ENCODE measurements at regions not wholly inside any gene's neighbourhood (a gene's known extent, or its start where the extent isn't known, plus 50 kb on each side); places are given as distances from the start of the nearest gene placed in this dataset.

GRCh38 chr2:185417111-185417510, 321.5 kb upstream of the FSIP2 start:
- DNase-seq (ENCODE audit: extremely low read depth in 1 of 4, low spot score in 3 of 4), result no peak
- no peaks in the 10 kb centered on the region for H3K27me3 ChIP-seq (ENCODE audit: control insufficient read depth in 2 of 2, insufficient read depth in 2 of 2, low read length in 2 of 2)
- no peaks in the 10 kb centered on the region for H3K79me2 ChIP-seq (ENCODE audit: control insufficient read depth, insufficient read depth, low read length)
- intact Hi-C loops (cut with micrococcal nuclease), result no loop called here
- BruUV-seq (replicated peaks), result no TSS peak
- ChIA-PET CTCF (ENCODE audit: low intra/inter-chr PET ratio) (no interaction called here), POLR2A (no interaction called here)
- no peaks in the 10 kb centered on the region for H4K20me1 ChIP-seq (replicated peaks; ENCODE audit: control insufficient read depth, insufficient read depth, low read length)
- ATAC-seq, result no peak
- no peak for FAIRE-seq
- H3K27ac ChIP-seq (ENCODE audit: extremely low read depth, low read depth, low read length), result no peak overlapping the region
- H2AFZ ChIP-seq (ENCODE audit: low read depth, low read length), result no peak overlapping the region
- no peaks in the 10 kb centered on the region for H3K4me1 ChIP-seq (replicated peaks in 1 of 2; ENCODE audit: control insufficient read depth in 2 of 2, insufficient read depth in 2 of 2, low read length in 2 of 2)
- H3K9me1 ChIP-seq (ENCODE audit: control insufficient read depth, insufficient read depth, low read length), result no peaks in the 10 kb centered on the region
- no peak overlapping the region for H3K4me2 ChIP-seq (ENCODE audit: insufficient read depth, low read length)
- no peak overlapping the region for H3K4me3 ChIP-seq
- in situ Hi-C loops (cut with MboI), result no loop called here
- 0% methylated on average over 3 of the region's 3 CpGs for WGBS (ENCODE audit: insufficient coverage, low coverage, missing lambda C conversion rate)
- H3K9me3 ChIP-seq (replicated peaks; ENCODE audit: control insufficient read depth, insufficient read depth, low read depth, low read length), result no peaks in the 10 kb centered on the region
- no peaks in the 10 kb centered on the region for H3K36me3 ChIP-seq (ENCODE audit: control insufficient read depth, insufficient read depth, low read length)
- H3K9ac ChIP-seq (ENCODE audit: insufficient read depth in 1 of 2, low read depth in 2 of 2, low read length in 2 of 2), result no peak overlapping the region
- no peak for TF ChIP-seq ZFP36 (IDR thresholded peaks at IDR 0.05; ENCODE audit: low read depth, low read length, partially characterized antibody)
- TF ChIP-seq ZNF764 (CRISPR knock-in tag; IDR thresholded peaks at IDR 0.05; ENCODE audit: low read depth), result no peak
- no peak for TF ChIP-seq ZNF639 (CRISPR knock-in tag; conservative IDR thresholded peaks at IDR 0.05 in 1 of 2, IDR thresholded peaks at IDR 0.05 in 1 of 2)
- TF ChIP-seq CREB3 (tag; conservative IDR thresholded peaks at IDR 0.05; ENCODE audit: low read depth), result no peak
- TF ChIP-seq ZNF212 (CRISPR knock-in tag; IDR thresholded peaks at IDR 0.05), result no peak
- TF ChIP-seq XRCC3 (IDR thresholded peaks at IDR 0.05), result no peak
- TF ChIP-seq DPF2 (IDR thresholded peaks at IDR 0.05), result no peak
- TF ChIP-seq SAP30 (IDR thresholded peaks at IDR 0.05; ENCODE audit: borderline replicate concordance, insufficient read depth, low read depth, low read length, poor library complexity, severe bottlenecking), result no peak
- TF ChIP-seq ZNF318 (IDR thresholded peaks at IDR 0.05; ENCODE audit: borderline replicate concordance in 1 of 2, low read depth in 1 of 2), result no peak
- no peak for TF ChIP-seq NFE2L1 (tag; IDR thresholded peaks at IDR 0.05; ENCODE audit: borderline replicate concordance, low read depth)
